HG03571 (cell line): ENCODE measurements at regions not wholly inside any gene's neighbourhood (a gene's known extent, or its start where the extent isn't known, plus 50 kb on each side); places are given as distances from the start of the nearest gene placed in this dataset.
"Not testable (repeated sequence)": the region's sequence is repeated elsewhere in the genome, so short reads cannot be mapped to it uniquely, and the experiment has no call there.

ENCODE experiments used
- ATAC-seq: cut with Tn5 transposase; IDR thresholded peaks from one replicate; pipeline ENCODE4 v1.9.1; 2021; ENCODE audit not compliant: unreplicated experiment

DNA sequence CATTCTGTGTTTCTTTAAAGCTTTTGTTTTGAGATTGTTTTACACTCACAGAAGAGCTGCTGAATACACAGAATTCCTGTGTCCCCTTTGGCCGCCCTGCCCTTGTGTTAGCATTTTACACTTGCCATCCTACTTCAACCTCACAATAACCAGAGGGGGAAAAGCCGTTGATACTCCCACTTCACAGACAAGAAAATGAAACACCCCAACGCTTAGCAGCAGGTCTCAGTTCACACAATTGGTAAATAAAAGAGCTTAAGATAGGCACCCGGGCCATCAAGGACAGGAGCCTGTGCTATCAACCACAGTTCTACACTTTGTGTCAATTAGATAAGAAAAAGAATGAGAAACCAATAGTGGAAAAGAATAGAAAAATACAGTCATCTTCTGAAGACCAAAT lies 178.0 kb downstream of the SYK start:
- no peak for ATAC-seq

- ATAC-seq, result no peak
Measured at GRCh38 chr9:90981726-90982125, 180.1 kb downstream of the SYK start.

- no peak for ATAC-seq
Measured at GRCh38 chr9:90983394-90983793, 181.8 kb downstream of the SYK start.

DNA sequence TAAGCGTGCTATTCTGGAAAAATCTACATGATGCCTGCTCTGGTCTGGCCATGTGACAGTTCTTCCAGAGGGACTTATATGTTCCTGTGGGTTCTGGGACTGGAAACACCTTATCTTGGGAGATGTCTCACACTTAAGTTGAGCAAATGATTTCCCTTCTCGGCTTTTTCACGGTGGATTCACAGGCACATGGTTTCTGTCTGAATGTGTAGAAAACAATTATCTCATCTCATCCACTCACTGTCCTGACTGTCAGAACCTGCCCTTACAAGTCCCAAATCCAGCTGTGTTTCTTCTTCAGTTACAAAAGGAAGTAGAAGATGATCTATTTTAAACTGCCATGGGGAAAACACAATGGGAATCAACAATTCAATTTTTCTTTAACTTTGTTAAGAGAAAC lies 184.0 kb downstream of the SYK start:
- no peak for ATAC-seq

DNA sequence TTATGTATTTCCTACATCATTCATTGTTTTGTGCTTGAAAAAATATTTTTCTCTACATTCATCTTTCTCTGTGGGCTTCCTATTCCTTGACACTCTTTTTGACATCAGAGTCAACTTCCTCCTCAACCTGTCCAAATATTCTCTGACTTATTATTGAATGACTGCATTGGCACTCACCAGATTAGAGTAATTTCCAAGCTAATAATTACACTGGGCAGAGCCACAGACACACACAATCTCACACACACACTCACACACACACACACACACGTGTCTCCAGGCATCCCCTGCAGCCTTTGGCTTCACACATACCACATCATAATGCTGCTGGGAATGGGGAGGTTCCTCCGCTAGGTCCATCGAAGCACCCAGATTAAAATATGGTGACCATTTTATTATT lies 184.5 kb downstream of the SYK start:
- ATAC-seq, result no peak

DNA sequence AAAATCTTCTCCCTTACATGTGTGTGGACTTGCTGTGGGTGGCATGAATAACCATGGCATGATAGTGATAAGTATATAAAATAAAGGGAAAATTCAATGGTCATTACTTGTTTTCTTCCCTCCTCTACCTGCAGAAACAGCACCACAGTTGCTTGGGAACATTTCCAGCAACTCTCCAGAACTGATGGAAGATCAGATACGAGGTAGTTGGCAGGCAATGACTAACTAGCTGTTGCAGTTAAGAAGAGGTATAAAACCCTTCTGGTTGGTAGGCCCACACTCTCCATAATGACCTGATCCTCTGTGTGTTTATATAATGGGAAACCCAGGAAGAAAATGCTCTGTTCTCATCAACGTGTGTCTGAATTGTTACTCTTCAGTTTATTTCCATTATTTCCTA lies 185.9 kb downstream of the SYK start:
- ATAC-seq, result no peak

DNA sequence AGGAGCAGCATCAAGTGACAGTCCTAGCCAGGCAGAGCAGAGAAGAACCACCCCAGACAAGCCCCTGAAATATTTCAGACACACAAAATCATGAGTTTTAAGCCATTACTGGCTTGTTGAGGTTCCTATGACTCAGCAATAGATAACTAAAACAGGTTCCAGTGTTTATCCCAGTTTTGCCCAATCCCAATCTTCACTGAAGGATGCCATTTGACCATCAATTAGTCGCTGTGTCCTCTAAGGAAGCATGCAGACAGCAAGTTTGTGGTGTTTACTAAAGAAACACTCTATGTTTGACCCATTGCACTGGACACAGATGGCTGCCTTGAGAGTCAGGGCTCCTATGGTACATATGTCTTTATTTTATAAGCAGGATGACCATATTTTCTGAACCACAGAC lies 186.7 kb downstream of the SYK start:
- ATAC-seq, result no peak

DNA sequence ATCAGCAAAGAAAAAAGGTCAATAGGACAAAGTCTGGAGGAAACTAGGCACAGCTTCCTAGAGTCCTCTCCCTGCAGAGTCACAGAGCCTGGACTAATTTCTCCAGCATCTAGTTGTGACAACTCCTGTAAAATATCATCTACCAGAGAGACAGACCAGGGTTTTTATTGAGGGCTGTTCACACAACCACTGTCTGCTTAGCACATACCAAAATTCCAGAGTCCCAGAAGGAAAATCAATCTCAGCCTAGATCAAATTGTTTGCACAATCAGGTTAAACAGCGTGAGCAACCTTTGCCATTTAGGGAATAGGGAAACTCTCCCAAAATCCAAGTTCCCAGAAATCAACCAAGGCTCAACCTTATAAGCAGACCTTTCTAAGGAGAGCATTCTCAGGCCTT lies 190.3 kb downstream of the SYK start:
- no peak for ATAC-seq

DNA sequence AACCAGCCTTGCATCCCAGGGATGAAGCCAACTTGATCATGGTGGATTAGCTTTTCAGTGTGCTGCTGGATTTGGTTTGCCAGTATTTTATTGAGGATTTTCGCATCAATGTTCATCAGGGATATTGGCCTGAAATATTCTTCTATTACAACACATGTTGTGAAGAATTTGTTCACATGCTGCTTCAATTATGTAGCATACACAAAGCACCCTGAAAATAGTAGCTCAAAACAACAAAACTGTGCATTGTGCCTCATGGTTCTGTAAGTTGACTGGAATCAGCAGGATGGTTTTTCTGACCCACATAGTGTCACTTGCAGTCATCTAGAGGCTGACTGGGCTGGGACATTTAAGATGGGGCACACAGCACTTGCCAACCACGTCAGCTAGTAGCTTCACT lies 193.9 kb downstream of the SYK start:
- ATAC-seq, result no peak

DNA sequence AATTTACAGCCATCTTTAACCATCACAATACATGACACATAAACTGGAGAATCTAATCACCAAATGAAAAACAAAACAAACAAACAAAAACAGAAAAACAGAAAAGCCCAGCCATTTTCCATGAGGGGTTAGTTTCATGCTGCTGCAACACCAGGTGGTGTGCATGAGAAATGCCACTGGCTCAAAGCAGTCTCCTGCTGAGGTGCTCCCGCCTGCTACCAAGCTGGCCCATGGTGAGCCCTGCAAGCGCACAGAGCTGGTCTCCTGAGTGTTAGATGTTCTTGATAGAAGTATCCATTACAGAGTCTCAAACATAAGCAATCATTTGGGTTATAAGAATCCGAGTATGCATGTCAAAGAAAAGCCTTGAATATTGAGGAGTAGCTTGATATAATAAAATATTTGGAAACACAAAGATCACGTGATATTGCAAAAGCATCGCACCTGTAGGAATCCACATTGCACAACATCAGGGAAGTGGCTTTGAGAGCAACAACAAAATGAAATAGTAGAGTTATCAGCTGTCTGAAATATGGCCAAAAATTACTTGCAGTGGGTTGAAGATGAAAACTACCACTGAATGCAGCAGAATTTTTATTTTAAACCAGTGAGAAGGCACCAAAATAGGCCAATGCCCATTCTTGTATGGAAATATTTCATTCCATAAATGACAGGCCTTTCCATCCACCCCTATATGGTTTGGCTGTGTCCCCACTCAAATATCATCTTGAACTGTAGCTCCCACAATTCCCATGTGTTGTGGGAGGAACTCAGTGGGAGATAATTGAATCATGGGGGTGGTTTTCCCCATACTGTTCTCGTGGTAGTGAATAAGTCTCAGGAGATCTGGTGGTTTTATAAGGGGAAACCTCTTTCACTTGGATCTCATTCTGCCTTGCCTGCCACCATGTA lies 194.8 kb downstream of the SYK start:
- ATAC-seq, result no peak

- no peak for ATAC-seq
Measured at GRCh38 chr9:90998573-90998972, 197.0 kb downstream of the SYK start.

- ATAC-seq, result no peak
Measured at GRCh38 chr9:90999425-91000397, 198.1 kb downstream of the SYK start.

GRCh38 chr9:91001146-91001611 lies 199.6 kb downstream of the SYK start:
- ATAC-seq, result no peak

DNA sequence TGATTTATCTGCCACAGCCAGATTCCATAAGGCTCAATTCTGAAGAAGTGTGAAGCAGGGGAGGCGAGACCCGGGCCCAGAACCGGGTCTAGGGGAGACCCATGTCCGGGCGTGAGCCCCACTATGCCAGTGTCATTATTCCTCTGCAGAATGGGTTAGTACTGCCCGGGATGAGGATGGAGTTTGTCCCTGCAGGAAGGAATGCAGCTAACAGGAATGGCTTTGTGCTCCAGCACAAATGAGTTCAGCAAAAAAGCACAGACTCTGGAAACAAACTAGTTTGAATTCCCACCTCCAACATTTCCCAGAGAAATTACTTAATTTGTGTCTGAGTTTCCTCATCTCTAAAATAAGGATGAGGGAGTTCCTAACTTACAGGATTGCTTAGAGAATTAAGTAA lies 202.9 kb downstream of the SYK start:
- ATAC-seq, result no peak

DNA sequence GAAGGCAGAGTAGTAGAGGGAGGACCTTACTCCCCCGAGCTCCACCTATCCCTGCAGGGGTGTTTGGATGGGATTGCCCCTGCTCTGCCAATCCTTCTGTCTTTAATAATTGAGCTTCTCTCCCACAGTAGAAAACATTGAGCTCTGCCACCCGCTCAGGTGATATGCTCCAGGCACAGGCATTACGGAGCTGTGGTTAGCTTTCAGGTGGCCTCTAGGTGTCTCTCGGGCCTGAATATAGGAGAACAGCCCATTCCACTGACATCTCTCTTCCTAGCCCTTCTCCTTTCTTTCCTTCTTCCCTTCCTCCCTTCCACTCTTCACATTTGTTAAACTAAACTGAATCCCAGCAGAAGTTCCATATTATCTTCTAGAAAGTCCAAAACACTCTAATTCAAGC lies 203.4 kb downstream of the SYK start:
- ATAC-seq, result no peak

GRCh38 chr9:91006046-91006445 lies 204.4 kb downstream of the SYK start:
- ATAC-seq, result no peak

GRCh38 chr9:91008568-91008967 lies 206.9 kb downstream of the SYK start:
- no peak for ATAC-seq

- no peak for ATAC-seq
Measured at GRCh38 chr9:91011891-91012290, 210.3 kb downstream of the SYK start.

- no peak for ATAC-seq
Measured at GRCh38 chr9:91012933-91013841, 211.6 kb downstream of the SYK start.

GRCh38 chr9:91017245-91017644 lies 215.6 kb downstream of the SYK start:
- ATAC-seq, result no peak

DNA sequence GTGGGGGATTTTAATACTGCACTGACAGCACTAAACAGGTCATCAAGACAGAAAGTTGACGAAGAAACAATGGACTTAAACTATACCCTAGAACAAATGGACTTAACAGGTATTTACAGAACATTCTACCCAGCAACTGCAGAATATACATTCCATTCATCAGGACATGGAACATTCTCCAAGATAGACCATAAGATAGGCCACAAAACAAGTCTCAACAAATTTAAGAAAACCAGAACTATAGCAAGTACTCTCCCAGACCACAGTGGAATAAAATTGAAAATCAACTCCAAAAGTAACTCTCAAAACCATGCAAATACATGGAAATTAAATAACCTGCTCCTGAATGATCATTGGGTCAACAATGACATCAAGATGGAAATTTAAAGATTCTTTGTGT lies 218.3 kb downstream of the SYK start:
- not testable (repeated sequence) for ATAC-seq
